Brain microvascular endothelial cell (primary cell): ENCODE measurements at regions not wholly inside any gene's neighbourhood (a gene's known extent, or its start where the extent isn't known, plus 50 kb on each side); places are given as distances from the start of the nearest gene placed in this dataset.

Experiments
- DNase-seq: peaks from one replicate; pipeline ENCODE4 v3.0.0-alpha.2; 2020
- H3K27ac ChIP-seq: fragments of 250-450 bp; sonication (Bioruptor Pico); 2 replicates; pipeline ENCODE4 v1.5.1; 2020; ENCODE audit warnings: mild to moderate bottlenecking, moderate library complexity
- H3K27me3 ChIP-seq: fragments of 250-450 bp; sonication (Bioruptor Pico); replicated peaks from 2 replicates; pipeline ENCODE4 v1.5.1; 2020; ENCODE audit warnings: mild to moderate bottlenecking
- H3K36me3 ChIP-seq: fragments of 250-450 bp; sonication (Bioruptor Pico); replicated peaks from 2 replicates; pipeline ENCODE4 v1.5.1; 2020; ENCODE audit warnings: mild to moderate bottlenecking
- H3K4me3 ChIP-seq: 2 replicates; pipeline ENCODE4 v1.5.1; 2011; ENCODE audit warnings: low read depth, mild to moderate bottlenecking, control low read depth, low read length, moderate library complexity
- CTCF ChIP-seq: IDR thresholded peaks from 2 replicates; pipeline ENCODE4 v1.5.1; 2011; ENCODE audit warnings: low read depth, mild to moderate bottlenecking, moderate library complexity, low read length, control low read depth, inconsistent platforms; ENCODE audit errors: missing control alignments
- in situ Hi-C: cut with HindIII; loops from 2 replicates; pipeline ENCODE4 v1.10.0; 2017; ENCODE audit warnings: low sequenced_read_pairs, low pct_ligation_motif_present

DNA sequence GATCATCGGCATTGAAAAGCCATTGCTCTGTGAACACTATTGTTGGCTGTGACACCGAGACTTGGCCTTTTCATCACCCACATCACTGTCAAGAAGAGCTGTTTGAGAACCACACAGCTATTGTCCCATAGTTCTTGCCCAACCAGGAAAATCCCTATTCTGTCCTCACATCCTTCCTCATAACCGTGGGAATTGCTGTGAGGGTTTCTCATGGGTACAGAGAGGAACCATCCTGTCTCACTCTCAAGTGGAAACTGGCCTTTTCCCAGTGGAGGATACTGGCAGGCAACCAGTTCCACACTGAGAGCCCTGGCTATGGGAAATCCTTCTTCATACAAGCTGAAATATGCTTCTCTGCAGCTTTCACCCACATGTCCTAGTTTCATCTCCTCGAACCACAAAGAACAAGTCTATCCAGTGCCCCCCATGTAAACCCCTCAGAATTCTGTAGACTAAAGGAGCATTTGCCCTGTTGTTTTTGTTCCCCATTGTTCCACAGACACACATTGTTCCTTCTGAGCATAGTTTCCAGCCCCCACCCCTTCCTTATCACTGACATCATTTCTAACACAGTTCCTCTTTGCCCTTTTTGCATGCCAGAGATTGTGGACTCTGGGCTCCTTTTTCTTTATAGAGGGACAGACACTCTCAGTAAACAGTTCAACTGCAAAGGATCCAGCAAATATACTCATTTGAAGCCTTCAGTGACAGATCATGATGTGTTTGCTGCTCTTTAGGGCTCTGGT lies 57.8 kb upstream of the C5orf46 start:
- Histone ChIP-seq H3K4me3 (no peak overlapping the region), H3K36me3 (no peaks in the 10 kb centered on the region), H3K27ac (no peak overlapping the region), H3K27me3 (no peaks in the 10 kb centered on the region)
- TF ChIP-seq CTCF: no peak
- no peak for DNase-seq
- in situ Hi-C loops: no loop called here

- no peak overlapping the region for H3K27ac ChIP-seq
- H3K36me3 ChIP-seq: no peaks in the 10 kb centered on the region
- no peak for DNase-seq
- in situ Hi-C loops: no loop called here
- no peak for TF ChIP-seq CTCF
- no peak overlapping the region for H3K4me3 ChIP-seq
- no peaks in the 10 kb centered on the region for H3K27me3 ChIP-seq
Measured at GRCh38 chr5:147963436-147963835, 57.1 kb upstream of the C5orf46 start.

DNA sequence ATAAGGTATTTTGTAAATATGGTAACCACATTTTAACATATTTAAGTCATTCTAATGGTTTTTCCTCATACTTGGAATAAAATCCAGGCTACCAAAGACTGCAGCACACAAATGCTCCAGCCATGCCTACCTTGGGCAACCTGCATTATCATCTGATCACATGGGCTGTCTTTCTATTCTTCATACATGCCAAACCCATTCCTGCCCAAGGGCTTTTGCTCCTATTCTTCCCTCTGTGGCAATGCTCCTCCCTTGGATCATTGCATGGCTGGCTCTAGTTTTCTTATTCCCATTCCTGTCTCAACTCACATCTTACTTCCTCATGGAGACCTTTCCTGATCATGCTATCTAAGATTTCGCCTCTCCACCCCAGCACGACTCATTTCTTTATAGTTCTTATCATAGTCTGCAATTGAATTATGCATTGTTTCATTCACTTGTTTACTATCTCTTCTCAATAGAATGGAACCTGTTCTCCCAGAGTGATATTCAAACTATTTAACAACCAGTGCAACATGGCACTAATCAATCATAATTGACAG lies 54.9 kb upstream of the C5orf46 start:
- in situ Hi-C loops: no loop called here
- TF ChIP-seq CTCF: no peak

GRCh38 chr5:147957901-147958300 lies 51.6 kb upstream of the C5orf46 start:
- Histone ChIP-seq H3K4me3 (no peak overlapping the region), H3K27me3 (no peaks in the 10 kb centered on the region), H3K36me3 (no peaks in the 10 kb centered on the region), H3K27ac (no peak overlapping the region)
- in situ Hi-C loops: no loop called here
- no peak for DNase-seq
- no peak for TF ChIP-seq CTCF

More for the DNA sequence above, 54.9 kb upstream of the C5orf46 start:
- no peaks in the 10 kb centered on the region for H3K27me3 ChIP-seq
- no peak overlapping the region for H3K4me3 ChIP-seq
- no peak overlapping the region for H3K27ac ChIP-seq
- no peak for DNase-seq
- no peaks in the 10 kb centered on the region for H3K36me3 ChIP-seq

- DNase-seq: no peak
- no peak overlapping the region for H3K4me3 ChIP-seq
- no peak for TF ChIP-seq CTCF
- no peaks in the 10 kb centered on the region for H3K36me3 ChIP-seq
- in situ Hi-C loops: no loop called here
- H3K27ac ChIP-seq: no peak overlapping the region
- H3K27me3 ChIP-seq: no peaks in the 10 kb centered on the region
Measured at GRCh38 chr5:147956842-147957223, 50.5 kb upstream of the C5orf46 start.
